IMR-90 (cell line): ENCODE measurements at regions not wholly inside any gene's neighbourhood (a gene's known extent, or its start where the extent isn't known, plus 50 kb on each side); places are given as distances from the start of the nearest gene placed in this dataset.

ENCODE experiments used
- BHLHE40 ChIP-seq: fragments of 150-350 bp; IDR thresholded peaks from 2 replicates; pipeline ENCODE4 v1.6.1; 2016; ENCODE audit warnings: mild to moderate bottlenecking, low read depth, low read length
- CEBPB ChIP-seq: IDR thresholded peaks from 2 replicates; pipeline ENCODE4 v1.6.1; 2012; ENCODE audit warnings: low read depth, low read length, improper control_type of control experiment
- CHD1 ChIP-seq: IDR thresholded peaks from 2 replicates; pipeline ENCODE4 v1.6.1; 2012; ENCODE audit warnings: low read depth, low read length, improper control_type of control experiment
- POLR2A ChIP-seq: IDR thresholded peaks from 2 replicates; pipeline ENCODE4 v1.6.1; 2012; ENCODE audit warnings: mild to moderate bottlenecking, low read depth, low read length
- TF ChIP-seq, protein P1 (sequence below): conservative IDR thresholded peaks from 2 replicates; pipeline ENCODE4 v1.5.1; 2012; ENCODE audit warnings: mild to moderate bottlenecking, low read depth, low read length, improper control_type of control experiment

- TF ChIP-seq, protein P1, sequence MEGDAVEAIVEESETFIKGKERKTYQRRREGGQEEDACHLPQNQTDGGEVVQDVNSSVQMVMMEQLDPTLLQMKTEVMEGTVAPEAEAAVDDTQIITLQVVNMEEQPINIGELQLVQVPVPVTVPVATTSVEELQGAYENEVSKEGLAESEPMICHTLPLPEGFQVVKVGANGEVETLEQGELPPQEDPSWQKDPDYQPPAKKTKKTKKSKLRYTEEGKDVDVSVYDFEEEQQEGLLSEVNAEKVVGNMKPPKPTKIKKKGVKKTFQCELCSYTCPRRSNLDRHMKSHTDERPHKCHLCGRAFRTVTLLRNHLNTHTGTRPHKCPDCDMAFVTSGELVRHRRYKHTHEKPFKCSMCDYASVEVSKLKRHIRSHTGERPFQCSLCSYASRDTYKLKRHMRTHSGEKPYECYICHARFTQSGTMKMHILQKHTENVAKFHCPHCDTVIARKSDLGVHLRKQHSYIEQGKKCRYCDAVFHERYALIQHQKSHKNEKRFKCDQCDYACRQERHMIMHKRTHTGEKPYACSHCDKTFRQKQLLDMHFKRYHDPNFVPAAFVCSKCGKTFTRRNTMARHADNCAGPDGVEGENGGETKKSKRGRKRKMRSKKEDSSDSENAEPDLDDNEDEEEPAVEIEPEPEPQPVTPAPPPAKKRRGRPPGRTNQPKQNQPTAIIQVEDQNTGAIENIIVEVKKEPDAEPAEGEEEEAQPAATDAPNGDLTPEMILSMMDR: no peak
- TF ChIP-seq POLR2A (no peak), CHD1 (no peak), CEBPB (no peak), BHLHE40 (no peak)
Observed at GRCh38 chr9:1117439-1117838, 67.3 kb downstream of the DMRT2 start.
